ENCODE measurements at regions not wholly inside any gene's neighbourhood (a gene's known extent, or its start where the extent isn't known, plus 50 kb on each side); places are given as distances from the start of the nearest gene placed in this dataset.
A peak's percentile ranks its signal among the peaks of the same experiment; 100 is the strongest.
"Not testable (repeated sequence)": the region's sequence is repeated elsewhere in the genome, so short reads cannot be mapped to it uniquely, and the experiment has no call there.

GRCh38 chr2:88967844-88968243 lies 276.4 kb downstream of the RPIA start:
- intact Hi-C loops (cut with DNase I), result no loop called here
- no peaks in the 10 kb centered on the region for H3K9me3 ChIP-seq
- WGBS, 2 donors, result 69 to 77% methylated on average over 3 of the region's 3 CpGs
- no peak overlapping the region for H3K27ac ChIP-seq
- no peak for ATAC-seq
- no peak overlapping the region for H3K4me3 ChIP-seq
- no peaks in the 10 kb centered on the region for H3K36me3 ChIP-seq (replicated peaks in 1 of 2; ENCODE audit: insufficient read depth in 1 of 2, low read depth in 2 of 2)
- no peak for DNase-seq
- H3K4me1 ChIP-seq, result no peaks in the 10 kb centered on the region
- no peaks in the 10 kb centered on the region for H3K27me3 ChIP-seq
- TF ChIP-seq CTCF (IDR thresholded peaks at IDR 0.05) (no peak), POLR2A (IDR thresholded peaks at IDR 0.05) (no peak)

- H3K36me3 ChIP-seq (replicated peaks in 1 of 2; ENCODE audit: insufficient read depth in 1 of 2, low read depth in 2 of 2); H3K27me3 ChIP-seq; DNase-seq; ATAC-seq; H3K27ac ChIP-seq; H3K9me3 ChIP-seq; intact Hi-C loops (cut with DNase I); H3K4me1 ChIP-seq; H3K4me3 ChIP-seq: not testable (repeated sequence)
- 36 to 71% methylated on average over 1 to 2 of the region's 2 CpGs for WGBS, 2 donors
Observed at GRCh38 chr2:88978011-88978410, 286.5 kb downstream of the RPIA start.

GRCh38 chr2:88978446-88978845 lies 287.0 kb downstream of the RPIA start:
- H3K36me3 ChIP-seq (replicated peaks in 1 of 2; ENCODE audit: insufficient read depth in 1 of 2, low read depth in 2 of 2); intact Hi-C loops (cut with DNase I); H3K4me1 ChIP-seq; H3K27me3 ChIP-seq; ATAC-seq; H3K27ac ChIP-seq; H3K9me3 ChIP-seq; H3K4me3 ChIP-seq: not testable (repeated sequence)
- peak in 3 of 4 donors; percentile 14 to 44 (median 30) for DNase-seq
- WGBS, 2 donors, result 36 to 56% methylated on average over 1 of the region's 1 CpG

DNA sequence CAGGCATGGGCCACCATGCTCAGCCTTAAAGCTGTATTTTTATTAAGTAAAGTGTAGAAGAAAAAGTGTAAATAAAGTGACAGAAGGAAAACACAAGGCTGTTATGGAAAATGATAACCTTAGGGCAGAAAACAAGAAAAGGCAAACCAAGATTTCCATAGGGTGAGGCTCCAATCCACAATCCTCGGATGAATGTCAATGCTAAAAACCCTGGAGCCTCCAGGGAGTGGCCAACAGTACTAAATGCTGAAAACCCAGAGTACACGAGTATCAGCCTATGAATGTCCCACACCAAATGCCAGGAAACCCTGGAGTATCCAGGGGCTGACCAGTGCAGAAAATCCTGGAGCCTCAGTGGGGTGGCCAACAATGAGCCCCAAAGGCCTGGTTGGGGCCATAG lies 292.6 kb downstream of the RPIA start:
- DNase-seq; H3K27ac ChIP-seq; intact Hi-C loops (cut with DNase I); H3K4me1 ChIP-seq; ATAC-seq; H3K36me3 ChIP-seq (replicated peaks in 1 of 2; ENCODE audit: insufficient read depth in 1 of 2, low read depth in 2 of 2); H3K9me3 ChIP-seq; H3K27me3 ChIP-seq; H3K4me3 ChIP-seq: not testable (repeated sequence)
- 45 to 46% methylated on average over 1 to 2 of the region's 2 CpGs for WGBS, 2 donors

DNA sequence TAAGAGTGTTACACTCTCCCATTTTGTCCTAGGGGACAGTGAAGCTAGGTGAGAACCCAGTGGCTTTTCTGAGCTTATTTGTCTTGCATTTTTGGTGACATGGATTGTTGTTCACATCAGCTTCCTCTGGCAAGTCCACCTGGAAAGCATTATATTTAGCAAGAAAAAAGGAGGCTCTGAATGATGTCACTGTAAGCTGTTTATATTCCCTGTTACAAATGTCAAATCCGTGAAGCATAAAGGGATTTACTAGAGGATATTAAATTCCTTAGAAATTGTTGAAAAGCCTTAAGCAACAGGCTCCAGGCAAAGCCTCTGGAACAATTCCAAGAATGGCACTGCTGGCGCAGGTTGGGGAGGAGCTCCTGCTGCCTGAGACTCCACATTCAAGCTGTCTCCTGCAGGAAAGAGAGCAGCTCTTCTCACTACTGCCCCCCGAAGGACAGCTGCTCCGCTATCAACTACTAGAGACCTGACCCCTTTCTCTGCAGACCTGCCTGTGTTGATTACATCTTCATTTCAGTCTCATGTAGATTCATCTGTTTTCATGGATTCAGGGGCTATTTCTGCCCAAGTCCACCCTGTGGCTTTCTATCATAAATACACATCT lies 295.4 kb downstream of the RPIA start:
- H3K27me3 ChIP-seq; H3K4me3 ChIP-seq; H3K36me3 ChIP-seq (replicated peaks in 1 of 2; ENCODE audit: insufficient read depth in 1 of 2, low read depth in 2 of 2); H3K4me1 ChIP-seq; ATAC-seq; intact Hi-C loops (cut with DNase I); H3K27ac ChIP-seq; H3K9me3 ChIP-seq: not testable (repeated sequence)
- 0 to 5% methylated on average over 4 of the region's 4 CpGs for WGBS, 2 donors
- peak in 3 of 4 donors; percentile 28 to 52 (median 30) for DNase-seq

DNA sequence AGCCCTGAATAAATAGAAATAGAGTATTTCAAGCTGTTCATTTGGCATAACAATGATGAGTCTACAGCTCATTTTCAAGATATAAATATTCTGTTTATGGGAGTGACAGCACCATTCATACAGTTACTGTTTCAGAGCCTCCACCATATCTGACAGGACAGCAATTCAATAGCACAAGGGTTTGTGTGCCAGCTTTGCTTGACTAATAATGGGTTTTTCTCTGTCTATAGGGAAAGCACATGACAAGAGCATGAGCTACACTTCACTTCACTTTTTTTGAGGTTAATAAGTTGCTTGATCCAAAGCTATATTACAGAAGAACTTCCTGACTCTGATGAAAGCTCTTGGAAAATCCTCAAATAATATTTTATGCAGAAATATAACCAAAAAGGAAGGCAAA lies 297.1 kb downstream of the RPIA start:
- H3K9me3 ChIP-seq; H3K27me3 ChIP-seq; DNase-seq; intact Hi-C loops (cut with DNase I); ATAC-seq; H3K4me3 ChIP-seq; H3K4me1 ChIP-seq; H3K27ac ChIP-seq; H3K36me3 ChIP-seq (replicated peaks in 1 of 2; ENCODE audit: insufficient read depth in 1 of 2, low read depth in 2 of 2): not testable (repeated sequence)

DNA sequence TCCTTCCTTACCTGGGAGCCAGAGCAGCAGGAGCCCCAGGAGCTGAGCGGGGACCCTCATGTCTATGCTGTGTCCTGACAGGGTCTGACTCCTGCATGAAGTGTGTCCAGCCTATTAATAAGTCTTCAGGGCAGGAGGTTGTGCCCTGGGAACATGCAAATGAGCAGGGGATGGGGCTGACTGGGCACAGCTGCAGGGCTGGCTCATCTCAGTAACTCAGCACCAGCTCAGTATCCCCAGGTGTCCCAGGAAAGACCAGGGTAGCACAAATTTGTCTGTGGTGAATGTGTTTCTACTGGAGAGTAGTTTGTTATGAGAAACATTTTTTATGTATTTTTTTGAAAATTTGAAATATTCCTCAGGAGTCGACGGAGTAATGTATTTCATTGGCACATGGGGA lies 301.3 kb downstream of the RPIA start:
- H3K27me3 ChIP-seq; H3K9me3 ChIP-seq; H3K4me1 ChIP-seq; intact Hi-C loops (cut with DNase I); H3K27ac ChIP-seq; DNase-seq; H3K36me3 ChIP-seq (replicated peaks in 1 of 2; ENCODE audit: insufficient read depth in 1 of 2, low read depth in 2 of 2); ATAC-seq; H3K4me3 ChIP-seq: not testable (repeated sequence)
- 72 to 83% methylated on average over 3 of the region's 3 CpGs for WGBS, 2 donors

- H3K36me3 ChIP-seq (replicated peaks in 1 of 2; ENCODE audit: insufficient read depth in 1 of 2, low read depth in 2 of 2); H3K4me3 ChIP-seq; H3K9me3 ChIP-seq; intact Hi-C loops (cut with DNase I); H3K27ac ChIP-seq; H3K27me3 ChIP-seq; H3K4me1 ChIP-seq; ATAC-seq; DNase-seq: not testable (repeated sequence)
- no CpG with 5 or more reads among the region's 1 CpG for WGBS, 2 donors
Observed at GRCh38 chr2:88994856-88995255, 303.4 kb downstream of the RPIA start.

DNA sequence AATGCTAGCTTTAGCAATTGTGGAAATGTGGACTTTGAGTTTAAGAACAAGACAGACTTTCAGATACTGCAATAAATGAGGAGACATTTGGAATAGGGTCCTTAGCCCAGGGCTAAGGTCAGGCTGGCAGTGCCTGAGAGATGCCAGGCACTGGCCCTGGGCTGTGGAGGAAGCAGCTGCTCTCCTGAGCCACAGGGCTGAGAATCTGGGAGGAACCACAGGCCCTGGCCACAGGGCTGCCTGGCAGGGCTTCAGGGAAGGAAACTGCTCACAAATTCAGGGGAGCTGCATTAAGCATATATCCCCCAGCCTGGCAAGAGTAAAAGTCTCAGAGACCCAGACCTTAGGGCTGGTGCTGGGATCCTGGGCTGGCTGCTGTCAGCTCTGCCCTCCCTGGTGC lies 305.1 kb downstream of the RPIA start:
- intact Hi-C loops (cut with DNase I); H3K27ac ChIP-seq; DNase-seq; H3K9me3 ChIP-seq; H3K27me3 ChIP-seq; H3K4me3 ChIP-seq; H3K4me1 ChIP-seq; ATAC-seq; H3K36me3 ChIP-seq (replicated peaks in 1 of 2; ENCODE audit: insufficient read depth in 1 of 2, low read depth in 2 of 2): not testable (repeated sequence)
